HG03571 (cell line): ENCODE measurements at regions not wholly inside any gene's neighbourhood (a gene's known extent, or its start where the extent isn't known, plus 50 kb on each side); places are given as distances from the start of the nearest gene placed in this dataset.

Source experiments
- ATAC-seq: cut with Tn5 transposase; IDR thresholded peaks from one replicate; pipeline ENCODE4 v1.9.1; 2021; ENCODE audit not compliant: unreplicated experiment

DNA sequence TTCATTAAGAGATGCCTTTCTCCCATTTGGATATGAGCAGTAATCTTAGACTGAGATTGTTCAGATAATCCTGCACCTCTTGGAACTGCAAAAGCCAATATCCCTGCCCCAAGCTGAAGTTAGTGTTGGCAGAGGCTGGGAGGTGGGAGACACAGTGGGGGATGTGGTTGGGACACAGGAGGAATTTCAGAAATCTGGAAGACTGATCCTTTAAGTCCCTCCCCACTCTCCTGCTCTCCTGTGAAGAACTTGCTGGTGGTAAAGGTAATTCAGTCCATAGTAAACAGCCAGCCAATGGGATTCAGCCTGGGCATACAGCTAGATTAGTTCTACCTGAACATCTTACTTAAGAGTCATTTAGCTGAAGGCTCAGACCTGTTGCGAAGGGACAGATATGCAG is 50.0 kb upstream of the TMEM178A start:
- no peak for ATAC-seq
